Islet of Langerhans (tissue), 1 donor: ENCODE measurements at regions not wholly inside any gene's neighbourhood (a gene's known extent, or its start where the extent isn't known, plus 50 kb on each side); places are given as distances from the start of the nearest gene placed in this dataset.

Experiments used
- FAIRE-seq: peaks from one replicate; lab custom pipeline; 2011; peaks lifted over from hg19 to GRCh38; lab: Jason Lieb, UNC

GRCh38 chr15:62953496-62954045 lies 89.0 kb upstream of the TPM1 start:
- FAIRE-seq = no peak

- no peak for FAIRE-seq
These were observed 85.4 kb upstream of the TPM1 start for GRCh38 chr15:62957130-62957529.

GRCh38 chr15:62958528-62959363 lies 83.8 kb upstream of the TPM1 start:
- no peak for FAIRE-seq

- FAIRE-seq = no peak
These were observed 81.4 kb upstream of the TPM1 start for GRCh38 chr15:62961134-62961533.

GRCh38 chr15:62962101-62962995 lies 80.2 kb upstream of the TPM1 start:
- FAIRE-seq = no peak

- FAIRE-seq = no peak
These were observed 78.3 kb upstream of the TPM1 start for GRCh38 chr15:62964251-62964650.

GRCh38 chr15:62966294-62967078 lies 76.1 kb upstream of the TPM1 start:
- no peak for FAIRE-seq

- FAIRE-seq = no peak
These were observed 73.8 kb upstream of the TPM1 start for GRCh38 chr15:62968699-62969098.

- FAIRE-seq = no peak
These were observed 73.0 kb upstream of the TPM1 start for GRCh38 chr15:62969442-62970089.

GRCh38 chr15:62972814-62973213 lies 69.7 kb upstream of the TPM1 start:
- no peak for FAIRE-seq

- FAIRE-seq = no peak
These were observed 67.0 kb upstream of the TPM1 start for GRCh38 chr15:62975515-62975914.

- no peak for FAIRE-seq
These were observed 66.2 kb upstream of the TPM1 start for GRCh38 chr15:62976301-62976881.

GRCh38 chr15:62977952-62978811 lies 64.4 kb upstream of the TPM1 start:
- no peak for FAIRE-seq

GRCh38 chr15:62979252-62979651 lies 63.3 kb upstream of the TPM1 start:
- no peak for FAIRE-seq

- FAIRE-seq = no peak
These were observed 61.5 kb upstream of the TPM1 start for GRCh38 chr15:62981071-62981470.

- no peak for FAIRE-seq
These were observed 58.6 kb upstream of the TPM1 start for GRCh38 chr15:62983956-62984355.

GRCh38 chr15:62985768-62986167 lies 56.8 kb upstream of the TPM1 start:
- FAIRE-seq = no peak

GRCh38 chr15:62986948-62987347 lies 55.6 kb upstream of the TPM1 start:
- no peak for FAIRE-seq

- FAIRE-seq = no peak
These were observed 53.8 kb upstream of the TPM1 start for GRCh38 chr15:62988701-62989100.

GRCh38 chr15:62989366-62990055 lies 53.0 kb upstream of the TPM1 start:
- no peak for FAIRE-seq
